GM10847 (cell line): ENCODE measurements at regions not wholly inside any gene's neighbourhood (a gene's known extent, or its start where the extent isn't known, plus 50 kb on each side); places are given as distances from the start of the nearest gene placed in this dataset.

ENCODE experiments used
- POLR2A ChIP-seq: IDR thresholded peaks from 2 replicates; pipeline ENCODE4 v1.6.1; 2011; ENCODE audit not compliant: insufficient read length; ENCODE audit errors: extremely low read depth

DNA sequence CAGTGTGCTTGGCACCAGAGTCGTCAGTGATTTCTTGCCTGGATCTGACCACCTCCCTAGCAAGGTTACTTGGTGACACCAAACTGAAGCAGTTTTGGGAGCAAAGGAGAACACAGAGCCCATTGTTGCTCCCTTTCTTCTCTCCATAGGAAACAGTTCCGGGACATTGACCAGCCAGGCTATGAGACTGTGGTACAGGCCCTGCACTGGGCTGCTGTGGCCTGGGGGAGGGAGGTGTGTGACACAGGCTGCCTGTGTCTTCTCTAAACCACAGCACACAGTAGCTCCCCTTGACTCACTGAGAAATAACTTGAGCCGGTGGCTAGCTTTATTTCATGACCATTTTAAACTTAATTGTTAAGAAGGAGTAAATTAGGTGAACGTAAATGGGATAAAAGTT is 214.8 kb upstream of the UBL3 start:
- no peak for TF ChIP-seq POLR2A

DNA sequence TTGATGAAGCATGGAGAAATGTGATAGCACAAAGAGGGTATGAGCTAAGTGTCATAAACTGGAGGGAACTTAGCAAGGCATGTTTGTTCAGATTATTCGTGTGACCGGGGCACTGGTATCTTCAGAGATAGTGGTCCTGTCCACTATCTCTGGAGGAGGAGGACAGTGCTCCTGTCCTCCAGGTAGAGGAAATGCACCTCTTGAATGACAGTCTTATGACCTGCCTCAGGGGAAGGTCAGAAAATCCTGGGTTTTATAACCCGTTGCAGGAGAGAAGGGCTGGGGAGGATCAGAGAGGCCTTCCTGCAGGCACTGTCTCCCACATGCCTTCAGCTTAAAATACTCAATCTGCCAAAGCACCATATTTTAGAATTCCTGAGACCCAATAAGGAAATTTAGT is 213.5 kb upstream of the UBL3 start:
- TF ChIP-seq POLR2A: no peak

DNA sequence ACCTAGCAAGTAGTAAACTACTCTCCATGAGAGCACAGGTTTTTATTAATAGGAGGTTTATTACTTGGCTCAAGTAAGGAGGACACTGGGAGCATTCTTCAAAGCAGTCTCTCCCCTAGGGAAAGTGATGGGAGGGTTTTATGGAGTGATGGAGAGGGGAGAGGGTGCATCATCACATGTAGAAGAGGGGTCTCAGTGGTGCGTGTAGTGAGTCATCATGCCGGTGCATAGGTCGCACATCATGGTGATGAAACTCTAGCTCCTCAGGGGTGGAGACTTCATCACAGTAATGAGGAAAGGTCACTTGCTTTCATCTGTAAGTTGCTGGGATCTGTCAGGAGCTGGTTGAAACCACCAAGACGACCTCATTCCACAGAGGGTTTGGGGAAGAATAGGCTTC is 210.8 kb upstream of the UBL3 start:
- no peak for TF ChIP-seq POLR2A

- no peak for TF ChIP-seq POLR2A
These were observed 208.0 kb upstream of the UBL3 start for GRCh38 chr13:30058429-30058828.

DNA sequence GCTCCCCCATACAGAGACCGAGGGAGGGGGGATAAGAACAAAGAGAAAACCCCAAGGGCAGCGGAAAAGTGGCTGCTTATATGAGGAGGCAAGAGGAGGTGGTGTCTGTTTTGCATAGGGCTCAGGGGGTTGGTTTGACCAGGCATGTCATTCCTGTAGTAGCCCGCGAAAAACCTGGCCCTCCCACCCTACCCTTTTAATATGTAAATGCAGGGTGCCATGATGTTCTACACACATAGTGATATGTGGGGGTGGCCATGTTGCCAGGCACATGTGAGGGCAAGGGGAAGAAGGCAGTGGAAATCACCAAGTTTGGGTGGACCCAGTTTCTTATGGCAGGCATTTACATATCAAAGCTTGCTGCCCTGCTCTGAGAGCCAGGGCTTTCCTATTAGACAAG is 203.5 kb upstream of the UBL3 start:
- TF ChIP-seq POLR2A: no peak

GRCh38 chr13:30052120-30052519 is 201.7 kb upstream of the UBL3 start:
- no peak for TF ChIP-seq POLR2A

- TF ChIP-seq POLR2A: no peak
These were observed 201.2 kb upstream of the UBL3 start for GRCh38 chr13:30051531-30052060.

DNA sequence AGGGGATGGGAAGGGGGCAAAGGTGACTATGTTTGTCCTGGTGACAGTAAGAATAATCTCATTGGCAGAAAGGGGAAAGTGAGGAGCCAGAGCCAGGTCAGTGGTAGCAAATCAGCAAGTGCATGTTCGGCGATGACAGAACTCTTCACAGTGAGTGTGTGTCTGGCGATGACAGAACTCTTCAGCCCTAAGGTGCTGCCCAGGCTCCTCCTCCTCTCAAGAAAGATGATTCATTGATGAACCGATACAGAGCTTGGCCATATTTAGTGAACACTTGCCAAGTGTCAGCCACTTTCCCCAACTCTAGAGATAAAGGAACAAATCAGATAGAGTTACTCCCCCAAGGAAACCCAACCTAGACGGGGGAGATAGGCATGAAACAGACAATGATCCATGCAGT is 199.3 kb upstream of the UBL3 start:
- no peak for TF ChIP-seq POLR2A

DNA sequence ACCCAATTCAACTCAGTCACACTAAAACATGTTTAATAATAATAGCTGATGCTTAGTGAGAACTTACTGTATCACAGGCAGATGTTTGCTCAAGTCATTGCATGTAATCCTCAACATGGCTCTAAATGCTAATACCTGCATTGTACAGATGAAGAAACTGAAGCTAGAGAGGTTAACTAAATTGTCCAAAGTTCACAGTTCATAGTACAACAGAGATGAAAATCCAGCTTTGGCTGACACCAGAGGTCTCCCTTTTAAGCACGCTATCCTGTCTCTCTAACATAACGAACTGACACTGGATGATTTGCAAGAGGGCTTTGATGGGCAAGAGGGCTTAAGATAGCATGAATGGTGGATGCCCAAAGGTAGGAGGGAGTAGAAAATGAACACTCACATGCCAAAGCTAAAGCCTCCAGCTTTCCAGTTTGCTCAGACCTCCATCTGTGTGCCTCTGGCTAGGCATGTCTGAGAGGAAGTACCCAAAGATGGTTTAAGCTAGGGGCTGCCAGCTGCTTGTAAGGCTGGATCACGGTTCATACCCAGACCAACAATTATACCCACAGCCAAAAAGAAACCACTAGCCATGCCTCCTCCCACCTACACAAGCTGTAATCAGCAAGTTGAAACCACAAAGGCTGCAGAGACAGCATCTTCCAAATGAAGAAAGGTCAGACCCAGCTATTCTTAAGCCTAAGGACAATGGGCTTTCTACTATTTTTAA is 196.9 kb upstream of the UBL3 start:
- no peak for TF ChIP-seq POLR2A

DNA sequence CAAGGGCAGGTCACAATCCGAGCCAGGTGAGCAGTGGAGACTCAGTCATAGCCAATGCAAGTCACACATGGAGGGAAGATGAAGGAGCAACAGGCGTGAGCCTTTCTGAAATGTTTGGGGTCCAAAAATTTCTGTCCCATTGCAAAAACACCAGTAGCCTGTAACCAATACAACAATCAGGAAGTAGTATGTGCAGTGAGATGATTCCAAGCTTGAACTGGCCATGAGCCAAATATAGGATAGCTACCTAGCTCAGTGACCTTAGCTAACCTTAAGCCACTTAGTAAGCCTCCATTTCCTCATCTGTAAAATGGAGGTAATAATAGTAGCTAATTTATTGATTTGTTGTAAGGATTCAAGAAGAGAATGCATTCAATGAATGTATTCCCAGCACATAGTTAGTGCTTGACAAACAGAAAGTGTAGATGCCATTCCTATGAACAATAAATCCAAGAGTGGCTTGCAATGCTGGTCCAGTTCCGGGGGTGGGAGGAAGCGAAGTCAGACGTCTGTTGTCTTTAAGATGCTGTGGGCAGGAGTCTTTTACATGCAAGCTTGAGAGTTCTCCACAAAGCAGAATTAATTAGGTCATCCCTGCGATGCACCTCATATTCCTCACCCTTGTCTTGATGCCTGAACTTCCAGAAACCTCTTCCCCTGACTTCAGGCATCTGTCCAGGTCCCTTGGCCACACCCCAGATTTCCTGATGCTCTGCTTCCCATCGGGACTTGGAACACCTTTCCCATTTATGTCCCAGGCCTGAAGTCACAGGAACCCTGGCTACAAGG is 195.7 kb upstream of the UBL3 start:
- no peak for TF ChIP-seq POLR2A

DNA sequence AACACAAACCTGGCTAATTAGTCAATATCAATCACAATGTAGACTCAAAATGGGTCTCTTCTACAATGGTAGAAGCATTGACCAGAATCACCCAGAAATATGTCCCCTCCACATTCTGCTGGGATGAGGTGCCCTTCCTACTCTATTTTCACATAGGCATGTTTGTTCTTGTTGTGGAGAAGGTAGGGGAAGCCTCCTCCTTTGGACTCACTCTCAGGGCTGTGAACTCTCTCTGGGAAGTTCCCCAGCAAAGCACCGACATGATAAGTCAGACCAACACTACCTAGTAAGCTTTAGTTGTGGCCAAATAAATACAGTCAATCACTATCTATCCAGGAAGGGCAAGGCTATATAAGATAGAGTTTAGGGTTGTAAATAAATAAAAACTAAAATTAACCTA is 194.5 kb upstream of the UBL3 start:
- TF ChIP-seq POLR2A: no peak

DNA sequence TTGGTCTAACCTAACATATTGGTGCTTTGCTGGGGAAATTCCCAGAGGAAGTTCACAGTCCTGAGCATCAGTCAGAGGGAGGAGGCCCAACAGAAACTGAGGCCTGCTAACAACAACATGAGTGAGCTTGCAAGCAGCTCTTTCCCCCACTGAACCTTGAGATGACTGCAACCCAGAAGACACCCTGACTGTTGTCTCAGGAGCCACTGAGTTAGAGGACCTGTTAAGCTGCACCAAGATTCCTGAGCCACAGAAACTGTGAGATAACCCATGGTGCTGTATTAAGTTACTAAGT is 193.2 kb upstream of the UBL3 start:
- no peak for TF ChIP-seq POLR2A

GRCh38 chr13:30042891-30043630 is 192.6 kb upstream of the UBL3 start:
- TF ChIP-seq POLR2A: no peak

- TF ChIP-seq POLR2A: no peak
These were observed 191.9 kb upstream of the UBL3 start for GRCh38 chr13:30042272-30042671.

DNA sequence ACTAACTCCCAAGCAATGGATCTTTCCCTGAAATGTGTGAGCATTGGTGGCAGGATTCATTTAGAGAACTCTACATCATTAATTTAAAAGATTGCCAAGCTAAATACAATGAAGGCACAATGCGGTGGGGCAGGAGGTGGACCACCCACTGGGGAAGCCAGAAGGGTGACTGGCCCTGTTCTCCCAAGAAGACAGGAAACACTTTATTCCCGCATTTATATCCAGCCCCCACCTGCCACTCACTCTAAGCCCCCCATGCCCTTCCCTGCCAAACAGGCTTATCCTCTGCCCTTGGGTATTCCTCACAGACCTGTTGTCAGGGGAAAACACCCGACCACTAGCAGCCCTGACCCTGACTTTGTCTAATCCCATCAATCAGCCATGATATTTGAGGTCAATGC is 189.1 kb upstream of the UBL3 start:
- no peak for TF ChIP-seq POLR2A

DNA sequence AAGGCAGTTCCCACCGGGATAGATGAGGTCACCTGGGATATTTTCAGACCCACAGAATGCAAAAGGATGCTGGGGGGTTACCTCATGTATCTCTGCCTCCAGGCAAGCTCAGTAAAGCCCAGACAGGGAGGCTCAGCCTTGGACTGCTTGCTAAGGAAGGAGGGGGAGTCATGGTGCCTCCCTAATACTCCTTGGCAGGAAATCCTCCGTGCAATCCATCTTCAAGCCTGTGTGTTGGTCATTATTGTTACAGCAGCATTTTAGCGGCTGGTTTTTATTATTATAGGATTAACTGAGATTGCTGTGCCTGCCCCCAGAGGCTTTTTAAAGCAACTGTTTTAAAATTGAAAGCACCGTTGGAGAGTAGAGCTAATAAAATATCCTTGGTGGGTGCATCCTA is 188.5 kb upstream of the UBL3 start:
- TF ChIP-seq POLR2A: no peak

DNA sequence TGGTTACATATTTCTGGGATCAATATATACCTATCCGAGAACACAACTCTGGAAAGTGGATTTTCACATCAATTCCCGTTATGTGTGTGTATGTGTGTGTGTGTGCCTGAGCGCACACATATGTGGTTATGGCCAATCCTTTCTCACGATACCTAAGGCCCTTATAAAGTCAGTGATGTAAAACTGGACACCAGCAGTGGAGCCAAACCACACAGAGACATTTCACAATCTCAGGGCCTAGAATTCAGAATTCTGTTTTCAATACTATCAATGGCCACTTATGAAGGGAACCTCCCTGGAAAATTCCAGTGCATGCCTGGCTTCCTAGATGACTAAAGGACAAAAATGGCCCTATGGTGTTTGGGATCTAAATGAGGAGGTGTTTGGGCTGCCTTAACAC is 187.3 kb upstream of the UBL3 start:
- TF ChIP-seq POLR2A: no peak

- no peak for TF ChIP-seq POLR2A
These were observed 186.9 kb upstream of the UBL3 start for GRCh38 chr13:30037306-30037705.
